CD4-positive, alpha-beta memory T cell (primary cell): ENCODE measurements at regions not wholly inside any gene's neighbourhood (a gene's known extent, or its start where the extent isn't known, plus 50 kb on each side); places are given as distances from the start of the nearest gene placed in this dataset.

ENCODE experiments used
- CTCF ChIA-PET: fragments of 350-600 bp; sonication (Branson Sonifier 250); formaldehyde crosslinking; loops from one replicate; lab custom pipeline; 2021; ENCODE audit warnings: inconsistent platforms; ENCODE audit not compliant: partially characterized antibody; lab: Charles Lee
- POLR2A ChIA-PET: fragments of 350-600 bp; sonication (Branson Sonifier 250); formaldehyde crosslinking; loops from one replicate; lab custom pipeline; 2021; ENCODE audit not compliant: partially characterized antibody; lab: Charles Lee
- DNase-seq, 5 donors: peaks; one replicate each; pipeline versions ENCODE4 v3.0.0 to v3.0.0-alpha.2; 2020 to 2022; ENCODE audit warnings: mixed read lengths in 1 of 5
- H3K27ac ChIP-seq: one replicate; pipeline ENCODE4 v1.7.0; 2013; ENCODE audit warnings: low read depth, low read length
- H3K27me3 ChIP-seq: 2 replicates; pipeline ENCODE4 v1.7.0; 2013; ENCODE audit warnings: mild to moderate bottlenecking, low read length, moderate library complexity; ENCODE audit not compliant: insufficient read depth
- H3K36me3 ChIP-seq: 2 replicates; pipeline ENCODE4 v1.7.0; 2013; ENCODE audit warnings: mild to moderate bottlenecking, low read length, moderate library complexity; ENCODE audit not compliant: insufficient read depth
- H3K4me1 ChIP-seq: 2 replicates; pipeline ENCODE4 v1.7.0; 2013; ENCODE audit warnings: mild to moderate bottlenecking, low read length, moderate library complexity; ENCODE audit not compliant: insufficient read depth
- H3K4me3 ChIP-seq, 2 donors: one replicate each; pipeline ENCODE4 v1.7.0; 2013; ENCODE audit warnings: low read length in 2 of 2, mild to moderate bottlenecking in 1 of 2
- H3K9me3 ChIP-seq, 2 donors: one replicate each; pipeline ENCODE4 v1.7.0; 2013; ENCODE audit warnings: low read length in 2 of 2, control low read depth in 1 of 2; ENCODE audit not compliant: control insufficient read depth in 1 of 2
- H3K27ac Mint-ChIP-seq, 7 donors: one replicate each; pipeline ENCODE4 v1.8.0; 2020 to 2021; ENCODE audit warnings: mixed read lengths in 7 of 7, mild to moderate bottlenecking in 6 of 7, inconsistent platforms in 3 of 7, moderate library complexity in 3 of 7
- H3K27me3 Mint-ChIP-seq, 2 donors: one replicate each; pipeline ENCODE4 v1.8.0; 2020 to 2021; ENCODE audit warnings: mixed read lengths in 2 of 2
- H3K36me3 Mint-ChIP-seq, 2 donors: one replicate each; pipeline ENCODE4 v1.8.0; 2020 to 2021; ENCODE audit warnings: mixed read lengths in 2 of 2, inconsistent platforms in 1 of 2, mild to moderate bottlenecking in 1 of 2
- H3K4me1 Mint-ChIP-seq, 4 donors: one replicate each; pipeline ENCODE4 v1.8.0; 2020 to 2021; ENCODE audit warnings: mixed read lengths in 4 of 4, mild to moderate bottlenecking in 1 of 4
- H3K4me3 Mint-ChIP-seq, 8 donors: one replicate each; pipeline ENCODE4 v1.8.0; 2020 to 2021; ENCODE audit warnings: mixed read lengths in 8 of 8, mild to moderate bottlenecking in 7 of 8, moderate library complexity in 6 of 8, inconsistent platforms in 3 of 8
- H3K9me3 Mint-ChIP-seq, 8 donors: one replicate each; pipeline ENCODE4 v1.8.0; 2020 to 2021; ENCODE audit warnings: mixed read lengths in 8 of 8, mild to moderate bottlenecking in 5 of 8, inconsistent platforms in 3 of 8, moderate library complexity in 1 of 8
- intact Hi-C: fragments of 100-400 bp; cut with micrococcal nuclease; formaldehyde crosslinking; loops from one replicate; pipeline ENCODE4 v1.15.1; 2023

GRCh38 chr6:45775026-45775697 lies 240.5 kb downstream of the CLIC5 start:
- Mint-ChIP-seq H3K9me3 (peaks cover 0 to 2% (median 0%) of the 10 kb centered on the region in 8 donors), H3K4me3 (no peak overlapping the region), H3K4me1 (no peaks in the 10 kb centered on the region), H3K27me3 (peaks cover 0 to 2% of the 10 kb centered on the region in 2 donors), H3K27ac (no peak overlapping the region), H3K36me3 (no peaks in the 10 kb centered on the region)
- Histone ChIP-seq H3K4me1 (no peaks in the 10 kb centered on the region), H3K9me3 (no peaks in the 10 kb centered on the region), H3K27ac (no peak overlapping the region), H3K27me3 (no peaks in the 10 kb centered on the region), H3K36me3 (no peaks in the 10 kb centered on the region), H3K4me3 (no peak overlapping the region)
- DNase-seq, result no peak
- ChIA-PET CTCF (no interaction called here), POLR2A (no interaction called here)
- intact Hi-C loops, result no loop called here

- H3K27ac Mint-ChIP-seq, result no peak overlapping the region
- peaks cover 0 to 6% (median under 1%) of the 10 kb centered on the region in 8 donors for H3K9me3 Mint-ChIP-seq
- Histone ChIP-seq H3K9me3 (no peaks in the 10 kb centered on the region), H3K36me3 (no peaks in the 10 kb centered on the region), H3K4me1 (no peaks in the 10 kb centered on the region), H3K27me3 (no peaks in the 10 kb centered on the region), H3K27ac (no peak overlapping the region), H3K4me3 (no peak overlapping the region)
- H3K4me3 Mint-ChIP-seq, result no peak overlapping the region
- DNase-seq, result no peak
- POLR2A ChIA-PET, result no interaction called here
- no peaks in the 10 kb centered on the region for H3K4me1 Mint-ChIP-seq
- intact Hi-C loops, result no loop called here
- H3K36me3 Mint-ChIP-seq, result no peaks in the 10 kb centered on the region
- CTCF ChIA-PET, result no interaction called here
- H3K27me3 Mint-ChIP-seq, result peaks cover 0 to 2% of the 10 kb centered on the region in 2 donors
These were observed 241.8 kb downstream of the CLIC5 start for GRCh38 chr6:45773906-45774305.

GRCh38 chr6:45772886-45773495 lies 242.7 kb downstream of the CLIC5 start:
- Mint-ChIP-seq H3K4me1 (no peaks in the 10 kb centered on the region), H3K4me3 (no peak overlapping the region), H3K9me3 (peaks cover 0 to 6% (median under 1%) of the 10 kb centered on the region in 8 donors), H3K27ac (no peak overlapping the region), H3K36me3 (no peaks in the 10 kb centered on the region), H3K27me3 (peaks cover 0 to 2% of the 10 kb centered on the region in 2 donors)
- H3K36me3 ChIP-seq, result no peaks in the 10 kb centered on the region
- ChIA-PET POLR2A (interaction anchor here (0.6 kb wide), 1 partner anchor 700 kb away, joined by 3 read pairs; no protein-coding TSS in a partner anchor), CTCF (interaction anchor here (0.9 kb wide), 1 partner anchor 15 kb away, joined by 3 read pairs; no protein-coding TSS in a partner anchor)
- no peaks in the 10 kb centered on the region for H3K9me3 ChIP-seq
- H3K4me3 ChIP-seq, result no peak overlapping the region
- H3K27me3 ChIP-seq, result no peaks in the 10 kb centered on the region
- no peak for DNase-seq
- intact Hi-C loops, result no loop called here
- H3K27ac ChIP-seq, result no peak overlapping the region
- no peaks in the 10 kb centered on the region for H3K4me1 ChIP-seq

GRCh38 chr6:45772051-45772450 lies 243.6 kb downstream of the CLIC5 start:
- POLR2A ChIA-PET, result no interaction called here
- Histone ChIP-seq H3K4me3 (no peak overlapping the region), H3K4me1 (no peaks in the 10 kb centered on the region), H3K27ac (no peak overlapping the region), H3K36me3 (no peaks in the 10 kb centered on the region), H3K9me3 (no peaks in the 10 kb centered on the region), H3K27me3 (no peaks in the 10 kb centered on the region)
- CTCF ChIA-PET, result no interaction called here
- DNase-seq, result no peak
- Mint-ChIP-seq H3K27ac (no peak overlapping the region), H3K4me1 (no peaks in the 10 kb centered on the region), H3K27me3 (peaks cover 0 to 2% of the 10 kb centered on the region in 2 donors), H3K9me3 (peaks cover 0 to 9% (median 2%) of the 10 kb centered on the region in 8 donors), H3K36me3 (no peaks in the 10 kb centered on the region), H3K4me3 (no peak overlapping the region)
- intact Hi-C loops, result no loop called here

GRCh38 chr6:45763281-45763680 lies 252.4 kb downstream of the CLIC5 start:
- Mint-ChIP-seq H3K36me3 (peaks cover 1 to 14% of the 10 kb centered on the region in 2 donors), H3K27ac (no peak overlapping the region), H3K4me1 (no peaks in the 10 kb centered on the region), H3K9me3 (peaks cover 0 to 27% (median 24%) of the 10 kb centered on the region in 8 donors), H3K4me3 (no peak overlapping the region), H3K27me3 (peaks cover 5 to 6% of the 10 kb centered on the region in 2 donors)
- intact Hi-C loops, result no loop called here
- H3K36me3 ChIP-seq, result no peaks in the 10 kb centered on the region
- no peak for DNase-seq
- H3K4me1 ChIP-seq, result no peaks in the 10 kb centered on the region
- CTCF ChIA-PET, result no interaction called here
- POLR2A ChIA-PET, result no interaction called here
- no peaks in the 10 kb centered on the region for H3K27me3 ChIP-seq
- no peak overlapping the region for H3K27ac ChIP-seq
- no peak overlapping the region for H3K4me3 ChIP-seq
- H3K9me3 ChIP-seq, result no peaks in the 10 kb centered on the region

- no peaks in the 10 kb centered on the region for H3K27me3 ChIP-seq
- no peaks in the 10 kb centered on the region for H3K4me1 ChIP-seq
- Mint-ChIP-seq H3K36me3 (peaks cover 0 to 11% of the 10 kb centered on the region in 2 donors), H3K27me3 (peaks cover 6% of the 10 kb centered on the region in 2 donors), H3K4me1 (no peaks in the 10 kb centered on the region), H3K4me3 (no peak overlapping the region), H3K9me3 (peaks cover 0 to 19% (median 14%) of the 10 kb centered on the region in 8 donors), H3K27ac (no peak overlapping the region)
- POLR2A ChIA-PET, result no interaction called here
- no peak overlapping the region for H3K27ac ChIP-seq
- intact Hi-C loops, result no loop called here
- DNase-seq, result no peak
- H3K4me3 ChIP-seq, result no peak overlapping the region
- no peaks in the 10 kb centered on the region for H3K36me3 ChIP-seq
- CTCF ChIA-PET, result no interaction called here
- H3K9me3 ChIP-seq, result no peaks in the 10 kb centered on the region
These were observed 256.2 kb downstream of the CLIC5 start for GRCh38 chr6:45759472-45759810.

- DNase-seq, result no peak
- Histone ChIP-seq H3K4me3 (no peak overlapping the region), H3K36me3 (no peaks in the 10 kb centered on the region), H3K4me1 (no peaks in the 10 kb centered on the region), H3K27me3 (no peaks in the 10 kb centered on the region), H3K9me3 (no peaks in the 10 kb centered on the region), H3K27ac (no peak overlapping the region)
- H3K4me1 Mint-ChIP-seq, result no peaks in the 10 kb centered on the region
- POLR2A ChIA-PET, result no interaction called here
- no peak overlapping the region for H3K27ac Mint-ChIP-seq
- intact Hi-C loops, result no loop called here
- peaks cover 0 to 16% (median 12%) of the 10 kb centered on the region in 8 donors for H3K9me3 Mint-ChIP-seq
- H3K4me3 Mint-ChIP-seq, result no peak overlapping the region
- CTCF ChIA-PET, result no interaction called here
- H3K27me3 Mint-ChIP-seq, result peaks cover 6% of the 10 kb centered on the region in 2 donors
- peaks cover 0 to 9% of the 10 kb centered on the region in 2 donors for H3K36me3 Mint-ChIP-seq
These were observed 256.7 kb downstream of the CLIC5 start for GRCh38 chr6:45758787-45759471.
